Liver (tissue), 3 donors: ENCODE measurements at regions not wholly inside any gene's neighbourhood (a gene's known extent, or its start where the extent isn't known, plus 50 kb on each side); places are given as distances from the start of the nearest gene placed in this dataset.

Source experiments
- ATF3 ChIP-seq: IDR thresholded peaks from 2 replicates; pipeline ENCODE4 v1.6.1; 2016; ENCODE audit warnings: antibody characterized with exemption
- CTCF ChIP-seq: fragments of 150-350 bp; IDR thresholded peaks from 2 replicates; pipeline ENCODE4 v1.5.1; 2017; ENCODE audit warnings: improper control_type of control experiment, low read depth, low read length; ENCODE audit not compliant: missing input control
- FOXA1 ChIP-seq: IDR thresholded peaks from 2 replicates; pipeline ENCODE4 v1.6.1; 2016; ENCODE audit warnings: antibody characterized with exemption
- GABPA ChIP-seq, 2 donors: IDR thresholded peaks in 1 of 2; conservative IDR thresholded peaks in 1 of 2; 2 replicates each; pipeline ENCODE4 v1.6.1; 2016; ENCODE audit warnings: antibody characterized with exemption in 2 of 2, mild to moderate bottlenecking in 1 of 2, moderate library complexity in 1 of 2
- MAX ChIP-seq: IDR thresholded peaks from 2 replicates; pipeline ENCODE4 v1.6.1; 2016; ENCODE audit warnings: antibody characterized with exemption
- RAD21 ChIP-seq, 2 donors: IDR thresholded peaks; 2 replicates each; pipeline ENCODE4 v1.6.1; 2016; ENCODE audit warnings: antibody characterized with exemption in 2 of 2, mild to moderate bottlenecking in 2 of 2
- REST ChIP-seq: IDR thresholded peaks from 2 replicates; pipeline ENCODE4 v1.6.1; 2016; ENCODE audit warnings: antibody characterized with exemption, mild to moderate bottlenecking
- RXRA ChIP-seq, 2 donors: IDR thresholded peaks; 2 replicates each; pipeline ENCODE4 v1.6.1; 2017 to 2018; ENCODE audit warnings: antibody characterized with exemption in 2 of 2, mild to moderate bottlenecking in 1 of 2
- SP1 ChIP-seq: IDR thresholded peaks from 2 replicates; pipeline ENCODE4 v1.6.1; 2018; ENCODE audit warnings: antibody characterized with exemption, mild to moderate bottlenecking
- TAF1 ChIP-seq: conservative IDR thresholded peaks from 2 replicates; pipeline ENCODE4 v1.6.1; 2016; ENCODE audit warnings: antibody characterized with exemption, mild to moderate bottlenecking
- YY1 ChIP-seq: IDR thresholded peaks from 2 replicates; pipeline ENCODE4 v1.6.1; 2016; ENCODE audit warnings: antibody characterized with exemption, mild to moderate bottlenecking
- ZBTB33 ChIP-seq: IDR thresholded peaks from 2 replicates; pipeline ENCODE4 v1.6.1; 2016; ENCODE audit warnings: antibody characterized with exemption
- donor health status: healthy.
- donor health status: healthy.

GRCh38 chr2:9063023-9063606 is 59.6 kb upstream of the MBOAT2 start:
- TF ChIP-seq CTCF, result no peak
- no peak for TF ChIP-seq YY1
- no peak for TF ChIP-seq RAD21 (IDR thresholded peaks at IDR 0.05)
- TF ChIP-seq REST, result no peak
- TF ChIP-seq TAF1, result no peak
- TF ChIP-seq FOXA1, result no peak
- TF ChIP-seq GABPA (IDR thresholded peaks at IDR 0.05 in 1 of 2, conservative IDR thresholded peaks at IDR 0.05 in 1 of 2), result no peak
- TF ChIP-seq ZBTB33, result no peak
- TF ChIP-seq SP1, result no peak
- no peak for TF ChIP-seq ATF3
- TF ChIP-seq MAX, result no peak
- TF ChIP-seq RXRA (IDR thresholded peaks at IDR 0.05), result no peak
